H1 (cell line): ENCODE measurements at regions not wholly inside any gene's neighbourhood (a gene's known extent, or its start where the extent isn't known, plus 50 kb on each side); places are given as distances from the start of the nearest gene placed in this dataset.

Source experiments
- CTCF ChIA-PET: fragments of 300-600 bp; sonication (Branson Sonifier 250); formaldehyde crosslinking; loops from one replicate; lab custom pipeline; 2021; ENCODE audit not compliant: partially characterized antibody; lab: Charles Lee
- POLR2A ChIA-PET: fragments of 300-600 bp; sonication (Branson Sonifier 250); formaldehyde crosslinking; loops from one replicate; lab custom pipeline; 2021; ENCODE audit warnings: inconsistent platforms; ENCODE audit not compliant: partially characterized antibody; lab: Charles Lee
- DNase-seq, 2 experiments: peaks; one replicate each; pipeline versions ENCODE4 v3.0.0 to v3.0.0-alpha.2; 2010 to 2022; ENCODE audit warnings: low spot score in 2 of 2, low read depth in 1 of 2, mixed read lengths in 1 of 2
- FAIRE-seq: peaks from 2 replicates; lab custom pipeline; 2011; peaks lifted over from hg19 to GRCh38; lab: Jason Lieb, UNC
- H2AFZ ChIP-seq: 2 replicates; pipeline ENCODE4 v1.8.1; 2012; ENCODE audit warnings: low read length, inconsistent platforms
- H2AK5ac ChIP-seq: 2 replicates; pipeline ENCODE4 v1.6.1; 2013; ENCODE audit warnings: low read depth, low read length
- H2BK120ac ChIP-seq: replicated peaks from 2 replicates; pipeline ENCODE3; 2013; ENCODE audit warnings: low read depth, low read length, inconsistent platforms
- H2BK12ac ChIP-seq: 2 replicates; pipeline ENCODE4 v1.6.1; 2013; ENCODE audit warnings: low read depth, low read length
- H2BK15ac ChIP-seq: 2 replicates; pipeline ENCODE4 v1.6.1; 2013; ENCODE audit warnings: low read length
- H2BK20ac ChIP-seq: 2 replicates; pipeline ENCODE4 v1.6.1; 2013; ENCODE audit warnings: low read length
- H2BK5ac ChIP-seq: 2 replicates; pipeline ENCODE4 v1.6.1; 2013; ENCODE audit warnings: low read depth, low read length
- H3K14ac ChIP-seq: 2 replicates; pipeline ENCODE4 v1.6.1; 2013; ENCODE audit warnings: inconsistent platforms; ENCODE audit not compliant: insufficient read length
- H3K18ac ChIP-seq: 2 replicates; pipeline ENCODE4 v1.6.1; 2013; ENCODE audit warnings: low read length; ENCODE audit errors: extremely low read depth
- H3K23ac ChIP-seq: 2 replicates; pipeline ENCODE4 v1.6.1; 2013; ENCODE audit warnings: inconsistent platforms; ENCODE audit not compliant: insufficient read length
- H3K23me2 ChIP-seq: 2 replicates; pipeline ENCODE4 v1.6.1; 2013; ENCODE audit warnings: low read depth, low read length
- H3K27ac ChIP-seq: 2 replicates; pipeline ENCODE4 v1.6.1; 2011; ENCODE audit warnings: low read depth, low read length, inconsistent platforms
- H3K27me3 ChIP-seq, 4 experiments: replicated peaks in 1 of 4; 1 replicate in 1 of 4; 2 replicates in 3 of 4; pipeline versions ENCODE4 v1.6.1 to v1.8.1; 2011 to 2013; ENCODE audit warnings: low read length in 3 of 4, mild to moderate bottlenecking in 3 of 4, inconsistent platforms in 2 of 4, mixed read lengths in 2 of 4, moderate library complexity in 1 of 4; ENCODE audit not compliant: control insufficient read depth in 3 of 4, insufficient read depth in 3 of 4; ENCODE audit errors: extremely low read depth in 1 of 4
- H3K36me3 ChIP-seq, 4 experiments: 2 replicates each; pipeline versions ENCODE4 v1.6.1 to v1.8.1; 2011 to 2013; ENCODE audit warnings: mild to moderate bottlenecking in 4 of 4, low read length in 3 of 4, moderate library complexity in 2 of 4, control low read depth in 1 of 4, inconsistent platforms in 1 of 4; ENCODE audit not compliant: insufficient read depth in 4 of 4, control insufficient read depth in 2 of 4
- H3K4ac ChIP-seq: replicated peaks from 2 replicates; pipeline ENCODE3; 2013; ENCODE audit warnings: low read length, low read depth, mixed read lengths, inconsistent platforms; ENCODE audit not compliant: insufficient read length
- H3K4me1 ChIP-seq, 4 experiments: replicated peaks in 1 of 4; 1 replicate in 1 of 4; 2 replicates in 3 of 4; pipeline versions ENCODE4 v1.6.1 to v1.8.1; 2011 to 2013; ENCODE audit warnings: low read length in 3 of 4, inconsistent platforms in 2 of 4, mixed read lengths in 1 of 4; ENCODE audit not compliant: insufficient read depth in 4 of 4, control insufficient read depth in 3 of 4
- H3K4me2 ChIP-seq, 2 experiments: 2 replicates each; pipeline versions ENCODE4 v1.6.1 to v1.8.1; 2011 to 2013; ENCODE audit warnings: low read depth in 2 of 2, low read length in 2 of 2, control low read depth in 1 of 2, inconsistent platforms in 1 of 2, mild to moderate bottlenecking in 1 of 2; ENCODE audit not compliant: insufficient read depth in 1 of 2
- H3K4me3 ChIP-seq, 4 experiments: fragments of 200-600, 300-600 bp in 1 of 4; sonication (generic), shearing (Covaris generic), sonication (Bioruptor Twin) in 1 of 4; 2 replicates each; pipeline versions ENCODE4 v1.5.1 to v1.8.1; 2011 to 2016; ENCODE audit warnings: low read length in 4 of 4, low read depth in 3 of 4, control low read depth in 2 of 4, inconsistent platforms in 2 of 4, mild to moderate bottlenecking in 2 of 4, mixed read lengths in 1 of 4, moderate library complexity in 1 of 4; ENCODE audit not compliant: insufficient read depth in 2 of 4; ENCODE audit errors: extremely low read depth in 1 of 4
- H3K56ac ChIP-seq: replicated peaks from 2 replicates; pipeline ENCODE3; 2013; ENCODE audit warnings: low read depth, mild to moderate bottlenecking, mixed read lengths, low read length, inconsistent platforms; ENCODE audit not compliant: insufficient read length
- H3K79me1 ChIP-seq: 2 replicates; pipeline ENCODE4 v1.6.1; 2013; ENCODE audit warnings: low read depth, low read length, control low read depth
- H3K79me2 ChIP-seq, 2 experiments: 2 replicates each; pipeline versions ENCODE4 v1.6.1 to v1.8.1; 2012 to 2013; ENCODE audit warnings: low read length in 2 of 2, mild to moderate bottlenecking in 2 of 2, inconsistent platforms in 1 of 2; ENCODE audit not compliant: insufficient read depth in 2 of 2, control insufficient read depth in 1 of 2
- H3K9ac ChIP-seq, 4 experiments: replicated peaks in 1 of 4; 1 replicate in 1 of 4; 2 replicates in 3 of 4; pipeline versions ENCODE4 v1.6.1 to v1.8.1; 2011 to 2013; ENCODE audit warnings: low read depth in 3 of 4, low read length in 3 of 4, control low read depth in 2 of 4, mild to moderate bottlenecking in 2 of 4, moderate library complexity in 2 of 4, inconsistent platforms in 1 of 4; ENCODE audit errors: extremely low read depth in 1 of 4
- H3K9me3 ChIP-seq, 2 experiments: 2 replicates each; pipeline versions ENCODE4 v1.6.1 to v1.8.1; 2012 to 2013; ENCODE audit warnings: mild to moderate bottlenecking in 2 of 2, moderate library complexity in 2 of 2, control low read depth in 1 of 2, inconsistent platforms in 1 of 2, low read depth in 1 of 2, low read length in 1 of 2, mixed read lengths in 1 of 2; ENCODE audit not compliant: insufficient read depth in 2 of 2
- H4K20me1 ChIP-seq, 2 experiments: replicated peaks in 1 of 2; 2 replicates each; pipeline versions ENCODE3 to v1.8.1; 2011 to 2013; ENCODE audit warnings: inconsistent platforms in 2 of 2, low read length in 2 of 2, mild to moderate bottlenecking in 1 of 2; ENCODE audit not compliant: insufficient read depth in 2 of 2, control insufficient read depth in 1 of 2
- H4K5ac ChIP-seq: 2 replicates; pipeline ENCODE4 v1.6.1; 2013; ENCODE audit warnings: low read length, low read depth, mixed read lengths, inconsistent platforms; ENCODE audit not compliant: insufficient read length
- H4K8ac ChIP-seq: 2 replicates; pipeline ENCODE4 v1.8.0; 2013; ENCODE audit warnings: mild to moderate bottlenecking, moderate library complexity, low read length, inconsistent platforms; ENCODE audit not compliant: insufficient read depth; ENCODE audit errors: extremely low read depth
- H4K91ac ChIP-seq: replicated peaks from 2 replicates; pipeline ENCODE3; 2013; ENCODE audit warnings: low read length, mixed read lengths, inconsistent platforms; ENCODE audit not compliant: insufficient read length
- KDM4A ChIP-seq: IDR thresholded peaks from one replicate; pipeline ENCODE4 v1.7.1; 2012; ENCODE audit warnings: low read depth, mild to moderate bottlenecking, moderate library complexity, low read length, inconsistent platforms; ENCODE audit not compliant: severe bottlenecking
- POLR2AphosphoS5 ChIP-seq: IDR thresholded peaks from 2 replicates; pipeline ENCODE4 v1.6.1; 2011; ENCODE audit warnings: low read depth, low read length
- POU5F1 ChIP-seq: IDR thresholded peaks from 2 replicates; pipeline ENCODE4 v1.6.1; 2011; ENCODE audit warnings: low read depth, mild to moderate bottlenecking, low read length, moderate library complexity
- RXRA ChIP-seq: IDR thresholded peaks from 2 replicates; pipeline ENCODE4 v1.6.1; 2011; ENCODE audit warnings: low read depth, mild to moderate bottlenecking, low read length, moderate library complexity; ENCODE audit not compliant: insufficient read depth
- SAP30 ChIP-seq: fragments of 300-600 bp; sonication (generic); IDR thresholded peaks from 2 replicates; pipeline ENCODE4 v1.7.1; 2012; ENCODE audit warnings: low read length, moderate library complexity, mild to moderate bottlenecking, inconsistent platforms; ENCODE audit not compliant: insufficient read depth, insufficient replicate concordance
- WGBS, 2 experiments: shearing (Covaris generic) in 1 of 2; methylation state at CpG; one replicate each; pipeline versions ENCODE4 v1.1.6 to v1.1.7; 2013 to 2015; ENCODE audit warnings: low lambda C conversion rate in 2 of 2, mixed read lengths in 2 of 2, inconsistent platforms in 1 of 2, low coverage in 1 of 2, missing lambda C conversion rate in 1 of 2; ENCODE audit not compliant: insufficient replicate concordance in 2 of 2, insufficient coverage in 1 of 2, insufficient read length in 1 of 2; ENCODE audit errors: extremely low coverage in 1 of 2, missing lambda C conversion rate in 1 of 2; 5-methylcytosine and 5-hydroxymethylcytosine counted together

DNA sequence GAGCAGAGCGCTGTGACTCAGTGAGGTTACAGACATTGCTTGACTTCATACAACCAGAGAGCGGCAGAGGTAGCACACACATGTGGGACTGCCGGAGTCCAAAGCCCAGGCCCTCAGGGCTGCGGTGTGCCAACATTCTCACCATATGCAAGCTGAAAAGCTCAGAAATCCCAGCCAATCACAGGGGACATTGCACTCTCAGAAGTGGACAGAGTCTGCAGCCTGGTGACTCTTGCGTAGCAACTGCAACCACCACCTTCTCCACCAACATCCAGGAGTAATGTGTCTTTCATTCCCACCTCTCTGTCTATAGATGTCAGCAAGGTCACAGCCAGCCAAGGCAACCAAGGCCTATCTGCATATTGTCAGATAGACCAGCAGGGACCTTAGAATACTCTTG, 158.1 kb downstream of the TTC32 start:
- Histone ChIP-seq H3K14ac (no peak overlapping the region), H3K23me2 (peaks cover 2% of the 10 kb centered on the region; the same call in 1 of the 2 replicates), H3K18ac (no peak overlapping the region), H4K91ac (no peak overlapping the region), H3K9me3 (no peaks in the 10 kb centered on the region), H3K4ac (no peak overlapping the region), H3K4me2 (no peak overlapping the region), H2BK15ac (no peak overlapping the region), H2AFZ (no peak overlapping the region), H4K5ac (no peak overlapping the region), H3K36me3 (no peaks in the 10 kb centered on the region), H3K79me2 (no peaks in the 10 kb centered on the region), H2BK120ac (no peak overlapping the region), H3K4me3 (no peak overlapping the region), H2BK12ac (no peak overlapping the region), H3K27me3 (no peaks in the 10 kb centered on the region), H3K56ac (no peak overlapping the region), H2BK5ac (no peak overlapping the region), H3K23ac (no peak overlapping the region), H3K27ac (no peak overlapping the region), H2AK5ac (no peak overlapping the region), H4K20me1 (no peaks in the 10 kb centered on the region), H3K79me1 (no peaks in the 10 kb centered on the region), H3K9ac (no peak overlapping the region), H3K4me1 (no peaks in the 10 kb centered on the region), H4K8ac (no peak overlapping the region; the same call in 1 of the 2 replicates), H2BK20ac (no peak overlapping the region)
- DNase-seq (no peak), FAIRE-seq (no peak)
- WGBS, 2 experiments, result 97% methylated on average over 5 of the region's 5 CpGs; no CpG with 5 or more reads in 1 of the 2 experiments
- CTCF ChIA-PET, result interaction anchor here (0.7 to 6.8 kb wide), 7 partner anchors 9 to 393 kb away, joined by 3 to 55 read pairs (median 3); no protein-coding TSS in a partner anchor
- POLR2A ChIA-PET, result no interaction called here
- no peak for TF ChIP-seq POLR2AphosphoS5
- no peak for TF ChIP-seq SAP30
- TF ChIP-seq RXRA, result no peak
- no peak for TF ChIP-seq KDM4A
- TF ChIP-seq POU5F1, result no peak
